ENCODE measurements at regions not wholly inside any gene's neighbourhood (a gene's known extent, or its start where the extent isn't known, plus 50 kb on each side); places are given as distances from the start of the nearest gene placed in this dataset.

GRCh38 chr4:42712854-42713253, 55.9 kb upstream of the ATP8A1 start:
- TF ChIP-seq POLR2A (IDR thresholded peaks at IDR 0.05; ENCODE audit: low read length) (no peak), GATA1 (IDR thresholded peaks at IDR 0.05; ENCODE audit: low read depth, low read length) (no peak)
